GM21737 (cell line): ENCODE measurements at regions not wholly inside any gene's neighbourhood (a gene's known extent, or its start where the extent isn't known, plus 50 kb on each side); places are given as distances from the start of the nearest gene placed in this dataset.

Experiments
- ATAC-seq: cut with Tn5 transposase; IDR thresholded peaks from one replicate; pipeline ENCODE4 v1.9.1; 2021; ENCODE audit warnings: mild to moderate bottlenecking, moderate library complexity; ENCODE audit not compliant: unreplicated experiment

DNA sequence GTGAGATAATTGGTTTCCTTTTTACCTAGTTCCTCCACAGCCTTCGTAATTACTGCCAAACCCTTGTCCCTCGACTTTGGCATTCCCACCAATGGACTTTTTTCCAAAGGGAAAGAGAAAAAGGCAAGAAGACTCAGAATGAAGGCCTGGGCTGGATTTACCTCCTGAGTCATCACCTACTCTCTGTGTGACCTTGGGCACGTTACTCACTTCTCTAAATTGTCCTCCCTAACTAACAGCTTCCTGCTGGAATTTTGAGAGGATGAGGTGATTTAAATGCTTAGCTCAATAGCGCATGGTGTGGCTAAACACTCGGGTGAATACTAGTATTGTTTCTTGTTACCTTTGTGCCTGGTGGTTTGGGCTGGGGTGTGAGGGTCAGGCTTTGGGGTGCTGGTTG, 146.6 kb downstream of the DHX35 start:
- ATAC-seq: no peak

DNA sequence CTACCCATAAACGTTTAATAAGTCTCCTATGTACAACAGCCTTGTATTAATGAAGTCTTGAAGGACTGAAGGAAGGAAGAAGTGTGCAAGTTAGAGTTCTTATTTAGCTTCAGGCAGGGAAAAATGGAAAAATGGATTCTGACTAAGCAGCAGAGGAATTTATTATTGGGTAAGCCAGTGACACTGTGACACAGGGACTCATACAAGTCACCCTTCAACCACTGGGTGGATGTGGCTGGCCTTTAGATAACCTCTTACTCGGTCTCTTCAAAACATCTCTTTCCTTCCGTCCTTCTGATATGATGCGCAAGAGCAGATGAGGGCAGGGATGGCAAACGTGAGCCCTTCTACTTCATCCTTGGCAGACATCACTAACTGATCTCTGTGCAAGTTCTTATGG, 145.6 kb downstream of the DHX35 start:
- no peak for ATAC-seq

DNA sequence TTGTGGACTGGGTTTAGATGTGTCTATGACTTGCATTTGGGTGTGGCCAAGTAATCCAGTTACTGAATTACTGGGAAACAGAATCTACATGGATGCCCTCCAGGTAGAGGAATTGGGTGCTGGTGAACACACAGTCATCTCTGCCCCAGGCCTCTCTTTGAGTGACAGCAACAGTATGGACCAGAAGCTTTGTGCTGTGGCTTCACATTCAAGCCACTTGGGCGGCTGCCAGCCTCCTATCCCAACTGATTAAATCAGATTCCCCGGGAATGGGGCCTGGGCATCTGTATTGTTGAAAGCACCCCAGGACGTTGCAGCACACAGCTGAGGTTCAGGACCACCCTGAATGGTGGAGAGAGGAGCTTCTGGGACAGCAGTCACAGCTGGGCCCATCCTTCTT, 144.6 kb downstream of the DHX35 start:
- no peak for ATAC-seq

DNA sequence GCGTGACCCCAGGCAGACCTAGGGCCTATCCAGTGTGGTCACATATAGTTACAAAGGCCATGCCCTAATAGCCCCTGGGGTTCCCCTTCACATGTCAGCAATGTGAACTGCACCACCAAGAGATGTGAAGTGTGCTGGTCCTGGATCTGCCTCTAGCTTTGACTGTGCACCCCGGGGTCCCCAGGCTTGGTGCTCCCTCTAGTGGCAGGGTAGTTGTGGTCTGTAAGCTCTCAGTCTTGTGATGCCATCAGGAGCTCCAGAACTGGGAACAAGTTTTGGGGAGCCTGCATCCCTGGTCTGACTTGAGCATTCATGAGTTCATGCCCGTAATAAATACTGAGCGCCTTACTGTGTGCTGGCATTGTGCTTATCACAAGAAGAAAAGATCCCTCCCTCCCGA, 143.4 kb downstream of the DHX35 start:
- ATAC-seq: no peak

DNA sequence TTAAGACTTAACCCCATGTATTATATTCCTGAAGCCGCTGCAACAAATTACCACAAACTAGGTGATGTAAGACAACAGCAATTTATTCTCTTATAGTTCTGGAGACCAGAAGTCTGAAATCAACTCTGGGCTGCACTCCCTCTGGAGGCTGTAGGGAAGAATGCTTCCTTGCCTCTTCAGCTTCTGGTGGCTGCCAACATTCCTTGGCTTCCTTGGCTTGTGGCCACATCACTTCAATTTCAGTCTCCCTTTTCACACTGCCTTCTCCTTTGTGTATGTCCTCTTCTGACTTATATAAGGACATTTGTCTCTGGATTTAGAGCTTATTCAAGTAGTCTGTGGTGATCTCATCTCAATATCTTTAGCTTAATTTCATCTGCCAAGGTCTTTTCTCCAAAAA, 141.6 kb downstream of the DHX35 start:
- no peak for ATAC-seq

DNA sequence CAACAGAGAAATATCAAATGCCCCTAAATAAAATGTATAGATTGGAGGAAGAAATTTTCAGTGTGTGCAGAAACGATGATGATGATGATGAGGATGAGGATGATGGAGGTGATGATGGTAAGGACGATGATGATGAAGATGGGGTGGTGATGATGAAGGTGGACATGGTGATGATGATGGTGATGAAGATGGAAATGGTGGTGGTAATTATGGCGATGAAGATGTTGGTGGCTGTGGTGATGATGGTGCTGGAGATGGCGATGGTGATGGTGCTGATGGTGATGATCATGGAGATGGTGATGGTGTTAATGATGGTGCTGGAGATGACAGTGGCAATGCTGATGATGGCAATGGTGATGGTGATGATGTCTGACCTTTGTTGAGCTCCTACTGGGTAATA, 141.2 kb downstream of the DHX35 start:
- no peak for ATAC-seq

DNA sequence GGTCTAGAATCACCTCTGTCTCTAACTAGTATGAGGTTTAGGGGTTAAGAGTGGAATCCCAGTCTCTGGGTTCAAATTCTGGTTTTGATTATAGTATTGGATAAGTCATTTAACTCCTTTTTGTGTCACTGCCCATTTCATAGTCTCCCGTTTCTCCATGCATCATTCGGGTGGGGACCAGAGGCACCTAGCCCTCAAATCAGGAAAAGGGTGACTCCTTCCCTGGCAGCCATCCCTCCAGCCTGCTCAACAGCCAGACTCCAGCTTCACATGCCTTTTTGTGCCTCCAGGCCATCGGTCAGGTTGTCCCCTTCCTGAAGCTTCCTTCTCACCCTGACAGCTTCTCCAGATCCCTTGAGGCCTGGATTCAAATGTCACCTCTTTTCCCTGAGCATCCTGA, 139.8 kb downstream of the DHX35 start:
- no peak for ATAC-seq

DNA sequence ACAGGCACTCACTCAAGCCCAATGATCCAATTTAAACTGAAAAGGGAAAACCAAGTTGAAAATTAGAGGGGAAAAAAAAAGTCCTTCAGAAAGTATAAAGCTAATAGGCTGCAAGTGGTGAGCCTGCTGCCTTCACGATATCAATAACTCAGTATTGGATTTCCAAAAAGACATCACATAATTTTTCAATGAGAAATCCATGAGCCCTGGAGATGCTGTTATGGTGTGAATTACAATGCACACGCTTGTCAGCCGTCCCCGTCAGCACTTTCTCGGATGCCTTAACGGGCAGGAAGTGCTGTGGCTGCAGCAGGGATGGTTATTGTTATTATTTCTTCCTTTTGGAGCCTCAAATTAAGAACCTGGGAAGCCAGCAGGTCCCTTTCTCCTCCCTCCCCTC, 138.5 kb downstream of the DHX35 start:
- ATAC-seq: no peak

DNA sequence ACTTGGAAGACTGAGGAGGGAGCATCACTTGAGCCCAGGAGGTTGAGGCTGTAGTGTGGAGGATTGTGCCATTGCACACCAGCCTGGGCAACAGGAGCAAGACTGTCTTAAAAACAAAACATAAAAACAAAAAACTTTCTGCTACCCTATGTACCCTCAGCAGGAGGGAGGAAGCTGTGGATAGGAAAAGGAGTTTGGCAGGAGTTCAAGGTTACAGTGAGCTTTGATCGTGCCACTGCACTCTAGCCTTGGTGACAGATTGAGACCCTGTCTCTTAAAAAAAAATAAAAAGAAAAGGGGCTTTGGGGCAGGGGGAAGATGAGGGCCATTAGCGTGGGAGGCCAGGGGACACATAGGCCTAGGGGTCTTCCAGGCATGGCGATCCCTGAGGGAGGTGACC, 135.7 kb downstream of the DHX35 start:
- no peak for ATAC-seq

DNA sequence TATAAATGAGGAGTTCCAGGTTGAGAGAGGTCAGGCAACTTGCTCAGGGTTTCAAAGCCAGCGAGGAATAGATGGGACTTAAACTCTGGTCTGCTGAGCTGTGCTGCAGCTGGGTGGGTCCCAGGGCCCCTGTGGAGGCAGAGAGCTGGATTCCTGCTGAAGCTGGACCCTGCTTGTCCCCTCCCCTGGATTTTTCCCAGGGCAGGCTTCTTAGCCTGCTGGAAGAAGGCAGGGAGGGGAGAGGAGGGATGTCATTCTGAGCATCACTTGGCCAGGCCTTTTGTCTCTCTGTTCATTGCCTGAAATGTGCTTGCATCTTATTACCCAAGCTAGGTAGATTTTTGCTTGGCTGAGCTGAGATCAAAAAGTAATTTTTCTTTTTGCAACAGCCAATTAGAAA, 133.7 kb downstream of the DHX35 start:
- no peak for ATAC-seq

DNA sequence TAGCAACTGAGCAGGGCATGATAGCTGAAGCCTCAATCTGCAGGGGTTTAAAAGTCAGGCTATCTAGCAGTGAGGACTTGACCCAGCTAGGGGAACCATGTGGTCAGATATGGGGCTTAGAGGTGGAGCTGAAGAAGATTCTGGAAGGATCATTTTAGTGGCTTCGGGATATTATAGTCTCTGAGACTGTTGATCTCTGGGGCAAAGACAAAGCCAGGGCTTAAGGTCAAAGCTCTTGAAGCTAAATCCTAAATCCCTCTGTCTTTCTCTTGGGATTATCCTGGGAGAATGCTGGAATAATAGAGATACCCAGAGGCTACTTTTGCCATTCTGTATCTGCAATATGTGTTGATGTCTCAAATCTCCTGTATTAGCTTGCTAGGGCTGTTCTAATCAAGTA, 132.2 kb downstream of the DHX35 start:
- no peak for ATAC-seq

DNA sequence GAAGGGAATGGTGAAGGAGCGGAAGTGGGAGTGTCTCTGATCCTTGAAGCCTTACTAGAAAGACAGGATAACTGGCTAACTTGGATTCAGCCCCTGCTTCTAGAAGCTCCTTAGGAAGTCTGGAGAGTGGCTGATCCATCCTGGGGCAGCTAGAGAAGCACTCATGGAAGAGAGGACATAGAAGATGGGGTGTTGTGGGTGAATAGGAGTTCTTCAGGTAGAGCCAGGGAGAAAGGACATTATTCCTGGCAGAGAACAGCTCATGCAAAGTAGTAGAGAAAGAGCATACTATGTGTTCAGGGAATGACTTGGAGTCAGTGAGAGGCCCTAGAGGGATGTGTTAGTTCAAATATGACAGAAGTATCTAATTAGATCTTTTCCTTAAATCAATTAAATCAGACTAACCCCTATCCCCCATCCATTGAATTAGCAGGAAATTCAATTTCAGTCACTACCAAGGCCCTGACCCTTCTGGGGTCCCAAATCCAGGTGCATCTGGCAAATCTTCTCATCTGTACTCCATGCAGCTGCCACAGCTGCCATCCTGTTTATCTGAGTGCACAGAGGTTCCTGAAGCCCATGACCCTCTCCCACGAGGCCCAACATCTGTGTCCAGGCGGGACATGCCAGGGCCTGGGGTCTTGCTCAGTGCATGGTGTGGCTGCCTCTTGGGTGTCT, 130.7 kb downstream of the DHX35 start:
- no peak for ATAC-seq

DNA sequence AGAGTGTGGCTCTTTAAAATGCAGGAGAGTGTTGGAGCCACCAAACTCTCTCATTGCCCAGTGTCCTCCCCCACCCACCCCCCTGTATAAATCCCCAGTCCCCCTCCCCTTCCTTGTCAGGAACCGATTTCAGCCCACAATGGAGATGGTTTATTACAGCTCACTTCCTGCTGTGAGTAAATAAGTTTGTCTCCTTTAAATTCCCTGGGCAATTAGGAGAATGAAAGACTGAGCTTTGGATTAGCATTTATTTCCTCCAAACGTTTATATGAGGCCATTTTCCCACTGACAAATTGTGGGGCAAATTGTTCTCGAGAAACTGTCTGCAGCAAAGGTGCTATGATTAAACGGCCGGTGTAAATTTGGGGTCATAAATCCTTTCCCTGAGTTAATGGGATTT, 128.8 kb downstream of the DHX35 start:
- ATAC-seq: no peak

DNA sequence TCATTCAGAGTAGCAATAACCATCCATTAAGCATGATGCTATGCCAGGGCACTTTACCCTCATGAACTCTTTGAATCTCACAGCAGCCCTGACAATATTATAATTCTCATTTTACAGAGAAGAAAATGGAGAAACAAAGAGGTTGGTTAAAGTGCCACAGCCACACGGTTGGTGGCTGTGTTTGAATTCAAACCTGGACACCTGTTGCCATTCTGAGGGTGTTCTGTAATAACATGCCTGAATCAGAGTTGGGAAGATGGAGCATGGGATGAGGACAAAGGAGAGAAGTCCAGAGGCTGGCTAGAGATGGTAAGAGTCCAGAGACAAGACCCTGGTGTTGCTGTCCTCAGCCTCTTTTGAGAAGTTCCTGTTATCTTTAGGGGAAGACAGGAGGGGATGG, 127.7 kb downstream of the DHX35 start:
- no peak for ATAC-seq
